HG02870 (cell line): ENCODE measurements at regions not wholly inside any gene's neighbourhood (a gene's known extent, or its start where the extent isn't known, plus 50 kb on each side); places are given as distances from the start of the nearest gene placed in this dataset.
"Not testable (repeated sequence)": the region's sequence is repeated elsewhere in the genome, so short reads cannot be mapped to it uniquely, and the experiment has no call there.

Experiments used
- ATAC-seq: cut with Tn5 transposase; IDR thresholded peaks from one replicate; pipeline ENCODE4 v1.9.1; 2021; ENCODE audit warnings: mild to moderate bottlenecking, moderate library complexity; ENCODE audit not compliant: unreplicated experiment

DNA sequence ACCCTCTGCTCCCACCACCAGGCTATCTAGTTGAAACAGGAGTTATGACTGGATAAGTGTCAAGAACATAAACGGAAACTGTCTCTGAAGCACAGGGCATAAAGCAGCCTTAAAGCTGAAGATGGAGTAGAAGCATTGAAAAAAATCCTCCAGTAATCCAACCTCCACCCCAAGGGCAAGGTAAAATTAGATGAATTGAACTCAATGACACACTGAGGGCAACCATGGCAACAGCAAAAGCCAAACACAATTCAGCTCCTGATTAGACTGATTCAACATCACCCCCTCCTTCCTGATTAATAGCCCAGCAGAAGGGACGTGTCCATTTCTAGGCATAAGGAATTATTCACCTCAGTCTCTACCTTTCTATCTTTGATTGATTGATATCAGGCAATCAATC, 183.2 kb upstream of the MAP3K1 start:
- no peak for ATAC-seq

DNA sequence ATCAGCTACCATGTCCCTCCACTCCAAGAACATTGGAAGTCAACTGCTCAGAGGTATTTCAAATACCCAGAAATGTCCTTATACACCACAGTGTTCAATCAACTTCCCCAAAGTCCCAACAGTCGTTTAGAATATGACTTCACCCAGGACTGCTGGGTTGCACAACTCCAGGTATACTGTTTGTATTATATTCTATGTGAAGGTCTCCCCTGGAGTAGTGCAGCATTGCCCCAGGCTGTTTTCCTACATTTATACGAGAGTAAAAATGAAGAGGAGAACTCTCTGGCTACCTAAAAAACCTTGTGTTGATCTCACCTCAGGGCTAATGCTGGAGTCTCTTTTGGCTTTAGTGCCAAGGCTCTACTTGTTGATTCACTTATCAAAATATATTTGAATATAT, 183.6 kb upstream of the MAP3K1 start:
- no peak for ATAC-seq

DNA sequence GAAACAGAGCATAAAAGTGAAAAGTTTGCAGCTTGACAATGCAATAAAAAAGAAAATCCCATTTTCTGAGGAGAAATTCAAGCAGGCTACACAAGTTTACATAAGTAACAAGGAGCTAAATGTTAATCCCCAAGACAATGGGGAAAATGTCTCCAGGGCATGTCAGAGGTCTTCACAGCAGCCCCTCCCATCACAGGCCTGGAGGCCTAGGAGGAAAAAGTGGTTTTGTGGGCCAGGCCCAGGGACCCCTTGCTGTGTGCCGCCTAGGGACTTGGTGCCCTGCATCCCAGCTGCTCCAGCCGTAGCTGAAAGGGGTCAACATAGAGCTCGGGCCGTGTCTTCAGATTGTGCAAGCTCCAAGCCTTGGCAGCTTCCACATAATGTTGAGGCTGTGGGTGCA, 186.7 kb upstream of the MAP3K1 start:
- ATAC-seq, result not testable (repeated sequence)

DNA sequence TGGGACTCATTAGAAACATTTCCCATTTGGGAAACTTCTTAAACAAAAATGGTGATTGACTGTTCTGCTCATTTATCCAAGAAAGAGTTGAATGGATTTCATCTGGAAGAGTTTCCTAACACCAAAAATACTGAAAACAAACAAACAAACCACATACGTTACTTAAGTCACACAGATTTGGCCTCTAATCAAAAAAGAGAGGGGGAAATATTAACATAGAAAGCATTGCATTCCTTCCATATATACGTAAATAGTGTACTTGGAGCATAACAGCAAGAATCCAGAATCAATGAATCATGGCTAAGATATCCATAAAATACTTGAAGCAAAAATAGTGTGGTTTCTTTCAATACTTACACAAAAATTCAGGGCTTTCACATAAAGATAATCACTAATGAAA, 189.8 kb upstream of the MAP3K1 start:
- no peak for ATAC-seq

DNA sequence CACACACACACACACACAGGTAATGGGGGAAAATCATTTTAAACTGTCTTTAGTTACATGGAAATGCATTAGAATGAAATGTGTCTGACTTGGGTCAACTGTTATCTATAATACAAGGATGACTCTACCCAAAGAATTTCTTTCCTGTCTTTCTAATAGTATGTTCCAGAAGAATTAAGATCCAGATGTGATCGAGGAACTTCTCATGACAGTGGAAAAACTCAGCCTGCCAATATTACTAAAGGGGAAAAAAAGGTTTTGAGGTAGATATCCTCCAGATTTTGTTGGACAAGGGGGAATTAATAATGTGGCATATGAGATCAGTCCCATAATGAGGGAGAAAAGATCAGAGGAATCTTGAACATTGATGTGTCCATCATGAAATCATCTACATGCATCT, 190.6 kb upstream of the MAP3K1 start:
- ATAC-seq, result no peak

GRCh38 chr5:56622141-56622540, 193.2 kb upstream of the MAP3K1 start:
- no peak for ATAC-seq

- ATAC-seq, result no peak
Measured at GRCh38 chr5:56620903-56621677, 194.3 kb upstream of the MAP3K1 start.

GRCh38 chr5:56617998-56618397, 197.4 kb upstream of the MAP3K1 start:
- ATAC-seq, result no peak

DNA sequence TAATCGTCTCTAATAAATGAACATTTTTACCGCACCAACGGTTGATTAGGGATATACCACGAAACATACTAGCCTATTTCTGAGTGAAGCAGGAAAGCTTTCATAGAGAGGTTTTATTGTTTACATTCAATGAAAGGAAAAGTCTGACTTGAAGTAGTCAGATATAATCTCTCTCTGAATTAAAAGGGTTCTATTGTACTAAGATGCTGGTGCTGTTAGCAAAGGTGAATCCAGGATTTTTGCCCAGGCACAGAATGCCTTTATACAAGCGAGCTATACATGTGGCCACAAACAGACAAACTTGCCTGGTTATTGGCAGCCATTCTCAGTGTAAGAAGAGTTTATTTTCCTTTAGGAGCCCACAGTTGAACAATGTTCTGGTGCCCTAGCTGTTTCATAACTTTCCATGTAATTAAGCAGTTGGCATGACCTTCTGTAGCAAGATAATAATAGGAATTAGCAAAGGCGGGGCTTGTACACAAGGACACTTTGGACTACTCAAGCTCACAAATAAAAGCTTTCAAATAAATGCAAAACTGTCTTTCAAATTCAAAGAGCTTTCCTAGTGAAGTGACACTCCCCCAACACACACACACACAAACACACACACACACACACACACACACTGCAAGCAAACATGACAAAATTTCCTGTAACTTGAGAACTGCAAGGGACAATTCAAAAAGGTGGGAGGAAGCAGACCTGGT, 198.7 kb upstream of the MAP3K1 start:
- ATAC-seq, result no peak

GRCh38 chr5:56615361-56616153, 199.8 kb upstream of the MAP3K1 start:
- no peak for ATAC-seq

DNA sequence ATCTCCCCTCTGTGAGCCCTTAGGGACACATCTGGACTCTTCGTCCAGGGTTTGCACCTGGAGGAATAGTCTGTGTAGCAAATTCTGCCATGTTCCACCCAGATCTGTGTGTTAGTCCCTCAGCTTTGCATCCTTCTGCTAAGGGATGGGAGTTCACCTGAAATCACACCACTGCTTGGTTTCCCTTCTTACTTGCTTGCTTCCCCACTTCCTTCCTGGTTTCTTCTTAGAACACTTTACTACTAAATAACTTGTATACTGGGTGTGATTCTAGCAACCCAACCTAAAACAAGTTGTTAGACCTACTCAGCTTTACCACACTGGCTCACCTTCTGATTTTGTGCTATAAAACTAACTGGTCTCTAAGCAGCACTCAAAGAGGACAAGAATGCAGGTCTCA, 202.6 kb upstream of the MAP3K1 start:
- no peak for ATAC-seq

- ATAC-seq, result no peak
Measured at GRCh38 chr5:56612353-56612752, 203.0 kb upstream of the MAP3K1 start.

GRCh38 chr5:56610093-56610698, 205.2 kb upstream of the MAP3K1 start:
- no peak for ATAC-seq

DNA sequence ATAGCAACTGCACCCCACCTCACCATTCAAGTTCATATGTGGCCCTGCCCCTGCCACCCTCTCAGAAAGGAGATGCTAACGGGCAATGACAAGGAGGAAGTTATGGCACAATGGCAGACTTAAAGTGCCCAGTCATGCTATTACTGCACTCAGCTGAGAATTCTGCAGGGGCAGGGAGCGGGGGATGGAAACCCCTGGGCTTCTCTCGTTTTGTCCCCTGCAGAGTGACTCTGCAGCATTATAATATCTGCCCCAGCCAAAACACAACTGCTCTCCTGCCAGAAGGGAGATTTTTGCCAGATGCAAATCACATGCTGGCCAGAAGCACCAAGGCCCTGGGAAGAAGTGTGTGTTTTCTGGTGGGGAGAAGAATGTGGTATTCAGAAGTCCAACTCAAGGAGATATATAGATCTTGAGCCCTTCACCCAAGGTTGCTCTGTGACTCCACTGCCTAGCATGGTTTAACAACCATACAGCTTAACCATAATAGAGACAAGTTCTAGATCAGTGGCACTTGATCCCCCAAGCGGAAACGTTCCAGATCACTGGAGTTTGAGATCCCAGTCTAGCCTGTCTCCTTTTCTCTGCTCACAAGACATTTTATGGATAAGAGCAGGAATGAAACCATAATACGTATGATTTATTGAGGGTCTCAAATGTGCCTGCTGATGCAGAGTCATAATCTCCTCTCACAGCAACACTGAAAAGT, 207.0 kb upstream of the MAP3K1 start:
- no peak for ATAC-seq

DNA sequence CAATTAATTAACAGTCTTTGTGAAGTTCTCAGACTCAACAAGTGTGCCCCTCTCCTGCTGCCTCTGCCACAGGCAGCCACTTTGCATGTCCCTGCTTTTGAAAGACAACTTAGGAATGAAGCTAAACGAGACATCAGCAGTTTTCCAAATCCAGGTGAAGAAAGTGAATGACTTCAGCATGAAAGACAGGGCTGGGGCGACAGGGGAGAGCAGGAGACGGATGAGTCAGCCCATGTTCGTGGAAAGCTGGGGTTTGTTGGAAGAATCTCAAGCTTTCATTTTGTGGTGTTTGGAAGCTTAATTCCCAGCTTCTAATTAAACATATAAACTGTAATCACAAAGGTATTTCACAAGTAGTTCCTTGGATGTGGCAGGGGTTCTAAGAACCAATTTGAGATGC, 207.8 kb upstream of the MAP3K1 start:
- no peak for ATAC-seq

DNA sequence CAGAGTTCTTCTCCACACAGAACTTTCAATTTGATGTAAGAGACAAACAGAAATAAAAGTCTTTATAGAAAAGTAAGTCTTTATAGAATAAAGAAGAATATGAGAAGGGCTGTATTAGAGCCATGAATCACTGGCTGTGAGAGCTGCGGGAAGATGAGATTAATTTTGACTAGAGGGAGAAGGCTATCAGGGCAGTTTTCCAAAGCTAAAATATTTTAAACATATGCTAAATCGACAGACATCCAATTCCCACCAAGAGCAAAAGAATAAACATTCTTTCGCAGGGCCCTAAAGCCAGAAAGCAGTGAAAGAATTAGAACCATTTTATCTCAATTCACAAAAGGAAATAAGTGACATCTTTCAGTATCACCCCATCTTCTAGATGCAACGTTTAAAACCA, 208.3 kb upstream of the MAP3K1 start:
- ATAC-seq, result no peak

DNA sequence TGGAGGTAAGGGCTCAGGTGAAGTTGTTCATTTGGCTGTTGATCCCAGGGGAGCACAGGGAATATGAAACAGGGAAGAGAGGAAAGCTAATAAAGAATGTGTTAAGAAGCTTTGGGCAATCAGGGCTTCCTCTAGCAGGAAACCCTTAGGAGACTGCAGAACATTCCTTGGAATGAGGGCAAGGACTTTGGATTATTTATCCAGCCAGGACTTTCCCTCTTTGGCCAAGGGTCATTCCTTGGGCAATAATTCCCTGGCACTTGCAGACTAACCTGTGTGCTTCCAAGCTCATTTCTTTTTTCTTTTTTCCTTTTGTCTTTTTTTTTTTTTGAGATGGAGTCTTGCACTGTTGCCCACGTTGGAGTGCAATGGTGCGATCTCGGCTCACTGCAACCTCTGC, 209.2 kb upstream of the MAP3K1 start:
- ATAC-seq, result no peak

DNA sequence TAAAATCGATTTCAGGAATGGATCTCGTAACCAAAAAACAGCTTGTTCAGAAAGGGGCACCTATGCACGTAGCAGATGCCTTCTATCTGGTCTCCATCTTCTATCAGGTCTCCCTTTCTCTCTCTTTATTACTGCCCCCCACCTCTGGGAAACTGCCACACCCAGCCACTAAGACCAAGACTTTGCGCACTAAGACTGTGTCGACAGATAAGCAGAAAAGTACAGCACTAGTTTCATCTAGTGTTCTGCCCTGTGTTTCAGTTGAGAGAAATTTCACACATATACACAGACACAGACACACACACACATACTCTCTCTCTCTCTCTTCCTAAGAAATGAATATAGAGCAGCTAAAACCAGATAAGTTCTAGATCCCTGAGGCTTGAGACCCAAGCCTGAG, 210.1 kb upstream of the MAP3K1 start:
- ATAC-seq, result no peak

- ATAC-seq, result no peak
Measured at GRCh38 chr5:56601641-56602071, 213.7 kb upstream of the MAP3K1 start.

DNA sequence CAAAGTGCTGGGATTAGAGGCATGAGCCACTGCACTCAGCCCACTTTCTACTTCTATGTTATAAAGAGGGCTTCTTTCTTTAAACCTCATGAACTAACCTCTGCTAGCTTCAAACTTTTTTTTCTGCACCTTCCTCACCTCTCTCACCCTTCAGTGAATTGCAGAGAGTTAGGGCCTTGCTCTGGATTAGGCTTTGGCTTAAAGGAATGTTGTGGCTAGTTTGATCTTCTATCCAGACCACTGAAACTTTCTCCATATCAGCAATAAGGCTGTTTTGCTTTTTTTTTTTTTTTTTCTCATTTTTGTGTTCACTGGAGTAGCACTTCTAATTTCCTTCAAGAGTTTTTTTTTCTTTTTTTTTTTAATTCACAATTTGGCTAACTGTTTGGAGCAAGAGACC, 216.4 kb upstream of the MAP3K1 start:
- ATAC-seq, result no peak

DNA sequence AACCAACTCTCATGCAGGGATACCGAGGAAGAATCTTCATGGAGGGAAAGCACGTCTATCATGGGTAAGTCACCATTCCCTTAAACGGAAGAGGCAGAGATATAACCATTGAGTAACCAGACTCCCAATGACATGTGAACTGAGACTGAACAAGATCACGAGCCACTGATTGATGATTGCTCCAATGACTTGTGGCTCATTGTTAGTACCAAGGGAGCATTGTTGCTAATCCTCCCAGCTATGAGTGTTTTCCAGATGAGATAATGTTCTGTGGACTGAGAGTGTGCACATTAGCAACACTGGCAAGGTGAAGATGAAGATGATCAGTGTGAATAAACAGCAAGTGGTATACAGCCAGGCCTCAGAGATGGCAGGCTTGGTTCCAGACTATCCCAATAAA, 219.2 kb upstream of the MAP3K1 start:
- no peak for ATAC-seq
